GM21381 (cell line): ENCODE measurements at regions not wholly inside any gene's neighbourhood (a gene's known extent, or its start where the extent isn't known, plus 50 kb on each side); places are given as distances from the start of the nearest gene placed in this dataset.
"Not testable (repeated sequence)": the region's sequence is repeated elsewhere in the genome, so short reads cannot be mapped to it uniquely, and the experiment has no call there.

Experiments
- ATAC-seq: cut with Tn5 transposase; IDR thresholded peaks from one replicate; pipeline ENCODE4 v1.9.1; 2021; ENCODE audit warnings: mild to moderate bottlenecking, moderate library complexity; ENCODE audit not compliant: unreplicated experiment

DNA sequence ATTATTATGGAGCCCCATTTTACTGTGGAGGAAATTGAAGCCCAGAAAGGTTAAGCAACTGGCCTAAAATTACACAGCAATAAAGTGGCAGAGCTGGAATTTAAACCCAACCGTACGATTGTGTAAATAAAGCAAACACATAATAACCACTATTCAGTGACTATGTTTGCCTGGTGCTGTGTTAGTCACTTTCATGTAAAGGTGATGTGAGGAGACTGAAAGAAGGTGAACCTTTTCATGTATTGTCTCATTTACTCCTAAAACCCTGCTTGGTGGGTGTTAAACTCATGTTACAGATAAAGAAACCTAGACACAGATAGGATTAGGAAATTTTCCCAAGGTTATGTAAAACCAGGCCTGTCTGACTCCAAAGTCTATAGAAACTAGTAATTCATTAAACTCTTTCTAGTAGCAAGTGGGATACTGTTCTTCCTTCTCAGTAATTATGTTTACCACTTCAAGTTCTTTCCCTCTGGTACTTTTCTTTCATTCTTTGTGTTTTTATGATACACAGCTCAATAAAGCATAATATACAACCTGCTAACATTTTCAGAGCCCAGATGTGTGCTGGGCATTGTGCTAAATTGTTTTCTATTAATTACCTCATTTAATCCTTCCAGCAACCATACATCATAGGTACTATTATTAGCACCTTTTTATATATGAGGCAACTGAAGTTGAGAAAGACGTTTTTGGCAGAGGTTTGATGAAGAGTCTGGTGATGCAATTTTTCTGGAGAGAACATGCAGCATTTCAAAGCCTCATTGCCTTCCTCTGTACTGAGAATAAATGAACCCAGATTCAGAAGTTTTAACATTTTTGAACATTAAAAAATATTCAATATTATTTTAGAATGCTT lies 202.7 kb downstream of the SPRY1 start:
- peak; percentile 10 for ATAC-seq

GRCh38 chr4:123599920-123600810 lies 203.6 kb downstream of the SPRY1 start:
- ATAC-seq, result peak; percentile 100

DNA sequence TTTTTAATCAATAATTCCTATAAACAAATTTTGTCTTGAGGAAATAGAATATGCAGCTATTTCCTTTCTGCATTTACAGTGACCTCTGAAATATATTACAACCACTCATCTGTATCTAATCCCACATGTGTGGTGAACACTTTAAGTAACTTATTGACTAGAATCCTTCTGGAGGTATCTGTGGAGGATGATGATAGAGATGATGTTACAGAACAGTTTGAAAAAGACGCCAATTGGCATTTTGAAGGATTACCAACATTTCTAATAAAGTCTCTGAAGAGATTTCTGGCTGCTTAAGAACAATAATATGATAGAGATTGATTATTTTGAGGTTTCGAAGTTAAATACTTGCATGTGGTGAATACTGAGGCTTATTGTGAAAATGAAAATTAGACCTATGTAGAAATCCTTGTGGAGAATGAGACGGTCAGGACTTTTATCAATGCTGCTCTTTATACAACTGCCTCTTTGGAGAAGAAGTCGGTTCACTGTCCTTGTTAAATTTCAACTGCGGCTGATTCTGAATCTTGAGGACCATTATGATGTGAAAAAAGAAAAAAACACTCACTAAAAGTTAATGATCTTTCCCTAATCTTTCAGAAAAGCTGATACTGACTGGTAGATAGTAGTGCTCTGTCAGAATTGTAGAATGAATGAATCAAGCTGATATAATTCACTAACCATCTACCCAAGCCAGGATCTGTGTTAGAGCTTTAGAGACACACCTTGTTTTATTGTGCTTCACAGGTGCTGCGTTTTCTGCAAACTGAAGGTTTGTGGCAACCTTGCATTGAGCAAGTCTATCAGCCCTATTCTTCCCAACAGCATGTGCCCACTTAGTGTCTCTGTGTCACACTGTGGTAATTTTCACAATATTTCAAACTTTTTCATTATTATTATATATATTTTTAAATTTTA lies 204.7 kb downstream of the SPRY1 start:
- ATAC-seq, result no peak

- no peak for ATAC-seq
Measured at GRCh38 chr4:123602007-123602406, 205.4 kb downstream of the SPRY1 start.

GRCh38 chr4:123603165-123603564 lies 206.6 kb downstream of the SPRY1 start:
- ATAC-seq, result no peak

GRCh38 chr4:123605797-123606196 lies 209.2 kb downstream of the SPRY1 start:
- ATAC-seq, result not testable (repeated sequence)

DNA sequence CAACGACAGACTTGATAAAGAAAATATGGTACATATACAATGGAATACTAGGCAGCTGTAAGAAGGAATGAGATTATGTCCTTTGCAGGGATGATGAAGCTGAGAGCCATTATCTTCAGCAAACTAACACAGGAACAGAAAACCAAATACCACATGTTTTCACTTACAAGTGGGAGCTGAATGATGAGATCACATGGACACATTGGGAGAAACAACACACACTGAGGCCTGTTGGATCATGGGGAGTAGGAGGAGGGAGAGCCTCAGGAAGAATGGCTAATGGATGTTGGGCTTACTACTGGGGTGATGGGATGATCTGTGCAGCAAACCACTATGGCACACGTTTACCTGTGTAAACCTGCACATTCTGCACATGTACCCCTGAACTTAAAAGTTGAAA lies 209.7 kb downstream of the SPRY1 start:
- no peak for ATAC-seq

DNA sequence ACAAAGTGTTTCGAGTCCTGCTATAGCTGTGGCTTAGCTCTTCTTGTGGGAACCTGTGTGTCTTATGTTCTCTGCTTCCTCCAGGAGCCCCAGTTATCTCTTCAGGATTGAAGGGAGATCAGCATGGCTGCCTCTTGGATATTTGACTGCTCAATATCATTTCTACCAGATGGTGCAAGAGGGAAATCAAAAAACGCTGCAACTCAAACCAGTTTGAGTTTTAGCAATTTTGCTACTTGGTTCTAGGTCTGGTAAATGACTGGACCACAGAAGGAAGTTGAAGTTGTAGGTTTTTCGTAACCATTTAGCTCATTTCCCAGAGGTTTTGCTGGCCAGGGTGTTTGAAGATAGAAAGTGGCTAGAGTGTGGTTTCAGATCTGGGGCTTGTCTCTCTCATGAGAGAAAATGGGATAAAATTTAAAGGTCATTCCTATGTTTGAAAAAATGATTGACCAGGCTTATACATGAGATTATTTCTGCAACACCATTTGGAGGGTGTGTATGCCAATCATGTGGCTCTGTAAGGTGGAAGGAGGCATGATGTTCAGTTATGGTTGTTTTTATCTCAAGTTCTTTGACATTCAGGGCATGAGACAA lies 210.4 kb downstream of the SPRY1 start:
- ATAC-seq, result peak; percentile 86

DNA sequence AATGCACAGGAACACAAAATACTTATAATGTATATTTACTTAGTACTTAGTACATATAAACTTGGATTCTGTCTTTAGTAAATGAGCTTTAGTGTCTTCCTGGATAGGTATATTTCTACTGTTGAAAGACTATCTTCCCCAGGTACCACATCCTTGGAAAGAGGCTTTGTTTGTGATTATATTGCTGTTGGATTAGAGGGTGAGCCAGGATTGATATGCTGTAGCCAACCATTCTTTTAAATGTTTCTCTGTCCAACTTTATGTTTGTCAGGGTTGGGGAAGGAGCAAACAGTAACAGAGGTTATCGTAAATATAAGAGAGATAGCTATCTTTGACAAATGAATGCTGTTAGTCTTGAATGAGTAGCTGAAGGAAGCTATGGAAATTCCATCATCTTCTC lies 213.2 kb downstream of the SPRY1 start:
- no peak for ATAC-seq

GRCh38 chr4:123613586-123614344 lies 217.2 kb downstream of the SPRY1 start:
- ATAC-seq, result no peak

- no peak for ATAC-seq
Measured at GRCh38 chr4:123615901-123616300, 219.3 kb downstream of the SPRY1 start.

DNA sequence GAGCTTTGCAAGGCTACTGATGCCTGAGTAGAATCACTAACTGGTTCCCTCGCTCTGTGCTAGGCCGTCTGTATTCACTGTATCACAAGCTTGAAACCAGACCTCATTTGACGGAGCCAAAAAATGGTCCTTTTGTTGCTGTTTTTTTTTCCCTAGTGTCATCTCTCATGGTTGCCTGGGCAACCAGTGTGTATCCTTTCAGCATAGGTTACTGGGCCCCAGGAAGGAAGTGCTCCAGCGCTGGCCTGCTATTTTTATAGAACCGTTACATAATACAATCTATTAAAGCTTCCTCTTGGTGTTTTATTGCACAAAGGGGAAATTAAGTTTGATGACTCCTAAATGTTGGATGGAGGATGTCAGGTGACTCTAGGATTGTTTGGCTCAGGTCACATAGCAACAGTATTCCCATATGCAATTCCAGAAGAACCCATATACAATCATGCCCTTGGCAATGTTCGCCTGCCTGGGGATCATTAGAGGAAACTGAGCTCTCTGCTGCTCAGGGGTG lies 220.4 kb downstream of the SPRY1 start:
- ATAC-seq, result no peak

- no peak for ATAC-seq
Measured at GRCh38 chr4:123617791-123618190, 221.2 kb downstream of the SPRY1 start.

DNA sequence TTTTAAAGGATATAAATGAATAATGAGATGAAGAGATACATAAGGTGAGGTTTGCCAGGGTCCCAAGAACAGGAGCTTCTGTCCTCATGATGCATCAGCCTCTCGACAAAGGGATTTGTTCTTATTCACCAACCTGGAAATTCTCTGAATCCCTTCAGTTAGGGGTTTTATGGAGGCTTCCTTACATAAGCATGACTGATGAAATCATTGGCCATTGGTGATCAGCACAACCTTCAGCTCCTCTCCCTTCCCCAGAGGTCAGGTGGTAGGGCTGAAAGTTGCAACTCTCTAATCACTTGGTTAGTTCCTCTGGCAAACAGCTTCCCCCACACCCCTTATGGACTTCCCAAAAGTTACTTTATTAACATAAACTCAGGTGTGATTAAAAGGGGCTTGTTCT lies 222.0 kb downstream of the SPRY1 start:
- ATAC-seq, result no peak

- ATAC-seq, result no peak
Measured at GRCh38 chr4:123619326-123619725, 222.7 kb downstream of the SPRY1 start.

- no peak for ATAC-seq
Measured at GRCh38 chr4:123619895-123620294, 223.3 kb downstream of the SPRY1 start.

DNA sequence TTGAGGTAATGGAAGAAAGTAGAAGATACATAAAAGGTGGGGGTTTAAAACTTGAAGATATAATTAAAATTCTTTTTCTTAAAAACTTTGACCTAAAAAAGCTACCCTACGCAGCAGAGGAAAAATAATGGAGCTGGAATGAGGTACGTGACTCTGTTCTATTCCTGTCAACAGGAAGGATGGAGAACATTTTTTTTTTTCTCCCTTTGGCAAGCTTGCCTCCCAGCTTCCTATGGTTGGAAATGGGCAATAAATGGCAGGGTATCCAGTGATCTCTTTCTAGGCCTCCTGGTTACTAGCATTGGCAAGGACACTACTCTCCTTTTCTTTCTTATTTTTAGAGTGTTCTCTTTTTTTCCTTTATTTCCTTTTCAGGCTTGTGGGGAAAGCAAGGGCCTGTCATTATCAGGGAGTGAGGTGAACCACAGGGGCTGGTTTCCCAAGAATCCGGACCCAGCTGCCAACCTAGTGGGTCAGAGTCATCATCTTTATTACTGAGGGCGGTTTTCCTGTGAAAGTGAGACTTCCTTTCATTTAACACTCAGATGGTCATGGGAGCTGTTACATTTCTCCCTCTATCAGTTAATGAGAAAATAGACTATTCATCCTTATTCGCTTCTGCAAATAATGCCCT lies 224.6 kb downstream of the SPRY1 start:
- no peak for ATAC-seq

GRCh38 chr4:123622572-123622971 lies 226.0 kb downstream of the SPRY1 start:
- ATAC-seq, result no peak

DNA sequence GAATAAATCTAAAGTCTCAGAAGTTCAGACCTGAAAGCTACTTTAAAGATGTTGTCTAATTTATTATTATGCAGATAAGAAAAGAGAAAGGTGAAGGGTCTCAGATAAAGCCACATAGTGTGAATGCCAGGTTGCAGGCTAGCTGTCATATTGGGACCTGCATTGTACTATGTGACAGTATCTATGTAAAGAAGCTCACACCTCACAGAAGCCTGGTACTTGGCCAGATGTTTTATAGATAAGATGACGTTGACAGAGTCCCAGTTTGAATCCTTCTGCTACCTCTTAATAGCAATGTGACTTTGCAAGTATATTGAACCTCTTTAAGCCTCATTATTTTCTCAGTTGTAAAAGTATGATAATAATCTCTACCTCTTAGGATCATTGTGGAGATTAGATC lies 227.0 kb downstream of the SPRY1 start:
- no peak for ATAC-seq
